ENCODE measurements at regions not wholly inside any gene's neighbourhood (a gene's known extent, or its start where the extent isn't known, plus 50 kb on each side); places are given as distances from the start of the nearest gene placed in this dataset.
"Not testable (repeated sequence)": the region's sequence is repeated elsewhere in the genome, so short reads cannot be mapped to it uniquely, and the experiment has no call there.

DNA sequence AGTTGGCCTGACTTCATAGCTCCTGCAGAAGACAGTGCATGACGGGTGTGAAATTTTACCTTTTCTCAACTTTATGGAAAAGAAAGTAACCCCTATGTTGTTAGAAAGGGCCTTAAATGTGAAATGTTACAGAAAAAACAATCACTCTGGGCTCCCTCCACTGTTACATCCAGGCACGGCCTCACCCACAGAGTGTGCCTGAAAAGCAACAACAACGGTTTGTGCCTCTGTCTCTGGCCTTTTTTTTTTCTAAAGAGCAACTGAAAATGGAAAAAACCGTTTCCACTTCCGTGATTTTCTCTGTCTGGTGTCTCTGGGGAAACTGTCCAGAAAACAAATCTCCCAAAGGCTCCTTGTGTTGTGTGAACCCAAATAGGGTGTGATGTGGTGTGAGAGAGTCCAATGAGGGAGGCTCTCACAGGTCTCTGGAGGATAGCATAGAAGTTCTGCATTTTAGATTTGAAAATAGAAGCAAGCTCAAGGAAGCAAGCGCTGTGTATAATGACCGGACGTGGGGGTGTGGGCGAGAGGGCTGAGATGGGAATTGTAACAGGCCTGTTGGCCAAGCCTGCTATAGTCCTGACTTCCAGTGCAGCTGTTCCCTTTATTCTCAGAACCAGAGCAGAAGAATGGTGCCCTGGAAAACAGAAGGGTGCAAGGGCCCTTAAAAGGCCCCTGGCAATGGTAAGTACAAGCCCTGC, 221.8 kb upstream of the TUT7 start:
- Histone ChIP-seq H3K36me3 (ENCODE audit: control insufficient read depth, insufficient read depth, low read length) (no peaks in the 10 kb centered on the region), H3K4me3 (ENCODE audit: low read length) (no peak overlapping the region), H3K9me3 (replicated peaks; ENCODE audit: control insufficient read depth, low read depth, low read length) (no peaks in the 10 kb centered on the region), H3K4me1 (ENCODE audit: control insufficient read depth, insufficient read depth, low read length) (peaks cover 46% of the 10 kb centered on the region), H3K27ac (ENCODE audit: low read length) (peak overlapping the region; percentile 95), H3K27me3 (ENCODE audit: control insufficient read depth, insufficient read depth, low read length) (no peaks in the 10 kb centered on the region)
- WGBS (ENCODE audit: insufficient coverage): 28% methylated on average over 2 of the region's 9 CpGs
- peak; percentile 95 for DNase-seq

DNA sequence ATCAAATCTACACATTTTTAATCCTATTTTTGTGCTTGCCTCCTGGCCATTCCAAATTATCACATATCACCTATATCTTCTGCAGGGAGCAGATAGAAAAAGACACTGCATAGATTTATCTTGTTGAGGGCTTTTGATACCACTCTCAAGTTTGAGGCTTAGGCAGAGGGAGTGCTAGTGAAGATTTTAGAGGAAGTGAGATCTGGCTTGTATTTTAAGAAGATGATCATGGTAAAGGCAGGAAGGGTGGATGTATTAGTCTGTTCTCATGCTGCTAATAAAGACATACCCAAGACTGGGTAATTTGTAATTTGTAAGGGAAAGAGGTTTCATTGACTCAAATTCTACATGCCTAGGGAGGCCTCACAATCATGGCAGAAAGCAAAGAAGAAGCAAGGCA, 220.9 kb upstream of the TUT7 start:
- no peaks in the 10 kb centered on the region for H3K27me3 ChIP-seq (ENCODE audit: control insufficient read depth, insufficient read depth, low read length)
- H3K36me3 ChIP-seq (ENCODE audit: control insufficient read depth, insufficient read depth, low read length): no peaks in the 10 kb centered on the region
- no peak overlapping the region for H3K4me3 ChIP-seq (ENCODE audit: low read length)
- no peak for DNase-seq
- H3K4me1 ChIP-seq (ENCODE audit: control insufficient read depth, insufficient read depth, low read length): peaks cover 42% of the 10 kb centered on the region
- H3K9me3 ChIP-seq (replicated peaks; ENCODE audit: control insufficient read depth, low read depth, low read length): peaks cover under 1% of the 10 kb centered on the region
- peak overlapping the region; percentile 95 for H3K27ac ChIP-seq (ENCODE audit: low read length)

DNA sequence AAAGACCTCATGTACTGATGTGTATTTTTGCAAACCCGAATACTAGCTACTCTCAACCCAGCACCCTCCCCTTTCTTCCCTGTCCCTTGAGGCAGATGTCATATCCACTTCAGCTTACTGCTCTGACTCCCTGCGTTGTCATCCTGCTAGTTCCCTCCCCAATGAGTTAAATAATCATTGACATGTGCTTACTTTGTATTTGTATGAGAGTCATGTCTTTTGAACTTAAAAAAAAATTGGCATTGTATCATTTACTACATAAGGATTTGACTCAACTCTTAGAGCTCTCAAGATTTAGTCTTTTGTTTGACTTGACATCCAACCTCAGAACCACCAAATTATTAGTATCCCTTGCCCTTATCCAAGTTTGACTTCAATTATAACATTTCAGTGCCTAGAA, 219.7 kb upstream of the TUT7 start:
- WGBS (ENCODE audit: insufficient coverage): no CpG with 5 or more reads among the region's 2 CpGs
- H3K9me3 ChIP-seq (replicated peaks; ENCODE audit: control insufficient read depth, low read depth, low read length): peaks cover 10% of the 10 kb centered on the region
- no peak overlapping the region for H3K4me3 ChIP-seq (ENCODE audit: low read length)
- H3K27me3 ChIP-seq (ENCODE audit: control insufficient read depth, insufficient read depth, low read length): no peaks in the 10 kb centered on the region
- peaks cover 39% of the 10 kb centered on the region for H3K4me1 ChIP-seq (ENCODE audit: control insufficient read depth, insufficient read depth, low read length)
- no peaks in the 10 kb centered on the region for H3K36me3 ChIP-seq (ENCODE audit: control insufficient read depth, insufficient read depth, low read length)
- no peak for DNase-seq
- no peak overlapping the region for H3K27ac ChIP-seq (ENCODE audit: low read length)

DNA sequence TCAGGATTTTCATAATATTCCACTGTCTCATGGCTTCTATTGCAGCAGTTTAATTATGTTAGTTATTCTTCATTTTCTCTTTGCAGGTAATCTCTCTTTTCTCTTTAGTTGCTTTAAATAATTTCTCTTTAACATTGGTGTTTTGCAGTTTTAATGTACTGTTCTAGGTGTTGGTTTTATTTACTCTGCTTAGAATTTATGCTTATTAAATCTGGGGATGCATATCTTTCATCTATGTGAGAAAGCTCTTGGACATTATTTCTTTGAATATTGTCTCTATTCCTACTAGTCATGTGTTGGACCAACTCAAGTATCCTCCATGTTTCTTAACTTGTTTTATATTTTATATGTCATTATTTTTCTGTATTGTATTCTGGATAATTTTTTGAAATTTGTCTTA, 218.7 kb upstream of the TUT7 start:
- H3K27ac ChIP-seq (ENCODE audit: low read length): no peak overlapping the region
- DNase-seq: no peak
- H3K9me3 ChIP-seq (replicated peaks; ENCODE audit: control insufficient read depth, low read depth, low read length): peaks cover 15% of the 10 kb centered on the region
- H3K36me3 ChIP-seq (ENCODE audit: control insufficient read depth, insufficient read depth, low read length): no peaks in the 10 kb centered on the region
- H3K27me3 ChIP-seq (ENCODE audit: control insufficient read depth, insufficient read depth, low read length): no peaks in the 10 kb centered on the region
- peaks cover 29% of the 10 kb centered on the region for H3K4me1 ChIP-seq (ENCODE audit: control insufficient read depth, insufficient read depth, low read length)
- H3K4me3 ChIP-seq (ENCODE audit: low read length): no peak overlapping the region

DNA sequence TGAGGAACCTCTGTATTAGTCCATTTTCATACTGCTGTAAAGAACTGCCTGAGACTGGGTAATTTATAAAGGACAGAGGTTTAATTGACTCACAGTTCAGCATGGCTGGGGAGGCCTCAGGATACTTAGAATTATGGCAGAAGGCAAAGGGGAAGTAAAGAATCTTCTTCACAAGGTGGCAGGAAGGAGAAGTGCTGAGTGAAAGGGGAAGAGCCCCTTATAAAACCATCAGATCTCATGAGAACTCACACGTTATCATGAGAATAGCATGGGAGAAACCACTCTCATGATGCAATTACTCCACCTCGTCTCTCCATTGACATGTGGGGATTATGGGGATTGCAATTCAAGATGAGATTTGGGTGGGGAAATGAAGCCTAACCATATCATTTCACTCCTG, 211.4 kb upstream of the TUT7 start:
- not testable (repeated sequence) for DNase-seq; H3K4me1 ChIP-seq (ENCODE audit: control insufficient read depth, insufficient read depth, low read length); H3K27ac ChIP-seq (ENCODE audit: low read length); H3K36me3 ChIP-seq (ENCODE audit: control insufficient read depth, insufficient read depth, low read length); H3K4me3 ChIP-seq (ENCODE audit: low read length); H3K27me3 ChIP-seq (ENCODE audit: control insufficient read depth, insufficient read depth, low read length)
- H3K9me3 ChIP-seq (replicated peaks; ENCODE audit: control insufficient read depth, low read depth, low read length): peaks cover 15% of the 10 kb centered on the region
- WGBS (ENCODE audit: insufficient coverage): no CpG with 5 or more reads among the region's 2 CpGs

DNA sequence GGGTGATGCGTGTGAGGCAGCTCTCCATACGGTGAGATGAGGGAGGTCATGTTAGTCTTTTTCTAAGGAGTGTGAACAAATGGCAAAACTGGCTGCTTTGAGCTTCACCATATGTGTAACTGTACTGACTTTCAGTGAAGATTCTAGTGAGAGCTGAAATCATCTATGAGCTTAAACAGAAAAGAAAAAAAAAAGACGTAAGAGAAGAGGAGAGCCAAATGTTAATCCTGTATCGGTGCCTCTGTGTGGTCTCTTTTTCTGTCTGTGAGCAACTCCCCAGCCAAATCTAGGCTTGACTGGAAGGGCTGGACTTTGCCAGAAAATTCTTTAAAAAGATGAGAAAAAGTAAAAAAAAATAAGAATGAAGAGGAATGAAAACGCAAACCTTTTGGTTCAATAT, 209.7 kb upstream of the TUT7 start:
- Histone ChIP-seq H3K4me1 (ENCODE audit: control insufficient read depth, insufficient read depth, low read length) (no peaks in the 10 kb centered on the region), H3K27me3 (ENCODE audit: control insufficient read depth, insufficient read depth, low read length) (no peaks in the 10 kb centered on the region), H3K27ac (ENCODE audit: low read length) (peak overlapping the region; percentile 36), H3K4me3 (ENCODE audit: low read length) (no peak overlapping the region), H3K9me3 (replicated peaks; ENCODE audit: control insufficient read depth, low read depth, low read length) (peaks cover 6% of the 10 kb centered on the region), H3K36me3 (ENCODE audit: control insufficient read depth, insufficient read depth, low read length) (no peaks in the 10 kb centered on the region)
- DNase-seq: peak; percentile 85
- WGBS (ENCODE audit: insufficient coverage): 24% methylated on average over 3 of the region's 5 CpGs

DNA sequence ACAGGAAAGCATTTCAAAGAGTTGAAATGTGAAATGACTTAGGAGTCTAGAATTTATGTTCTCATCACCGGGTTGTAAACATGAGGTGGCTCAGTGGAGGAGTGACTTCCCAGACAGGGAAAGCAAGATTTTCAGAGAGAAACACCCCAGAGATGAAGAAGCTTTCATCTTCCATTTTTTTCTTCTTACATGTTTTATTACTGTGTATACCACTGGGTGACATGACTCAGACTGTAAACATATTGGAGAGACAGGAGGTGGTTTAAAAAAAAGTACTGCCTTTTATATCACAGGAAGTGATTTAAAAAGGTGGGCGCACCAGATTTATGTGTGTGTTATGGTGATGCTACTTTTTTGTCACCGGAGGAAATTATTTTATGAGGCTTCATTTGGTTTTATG, 209.1 kb upstream of the TUT7 start:
- H3K36me3 ChIP-seq (ENCODE audit: control insufficient read depth, insufficient read depth, low read length): no peaks in the 10 kb centered on the region
- no peak for DNase-seq
- peaks cover 1% of the 10 kb centered on the region for H3K4me1 ChIP-seq (ENCODE audit: control insufficient read depth, insufficient read depth, low read length)
- WGBS (ENCODE audit: insufficient coverage): 20% methylated on average over 1 of the region's 3 CpGs
- H3K4me3 ChIP-seq (ENCODE audit: low read length): no peak overlapping the region
- no peaks in the 10 kb centered on the region for H3K27me3 ChIP-seq (ENCODE audit: control insufficient read depth, insufficient read depth, low read length)
- peaks cover under 1% of the 10 kb centered on the region for H3K9me3 ChIP-seq (replicated peaks; ENCODE audit: control insufficient read depth, low read depth, low read length)
- H3K27ac ChIP-seq (ENCODE audit: low read length): peak overlapping the region; percentile 36

DNA sequence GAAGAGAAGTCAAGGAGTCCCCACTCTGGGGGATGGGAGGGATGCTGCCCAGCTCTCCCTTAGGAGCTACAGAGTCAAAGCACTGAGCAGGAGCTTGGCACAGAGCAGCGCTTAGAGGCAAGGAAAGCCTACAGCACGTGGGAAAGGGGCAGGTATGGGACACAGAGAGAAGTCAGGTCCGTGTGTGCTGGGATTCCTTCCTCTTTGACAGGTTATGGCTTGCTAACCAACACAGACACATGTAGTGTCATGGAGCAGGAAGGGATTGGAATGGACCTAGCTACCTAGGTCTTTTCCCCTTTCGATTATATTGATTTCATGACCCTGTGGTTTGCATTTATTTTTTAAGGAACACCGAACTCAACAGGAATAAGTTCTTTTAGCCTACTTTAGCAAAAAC, 208.5 kb upstream of the TUT7 start:
- WGBS (ENCODE audit: insufficient coverage): 100% methylated on average over 1 of the region's 5 CpGs
- Histone ChIP-seq H3K36me3 (ENCODE audit: control insufficient read depth, insufficient read depth, low read length) (no peaks in the 10 kb centered on the region), H3K4me3 (ENCODE audit: low read length) (no peak overlapping the region), H3K9me3 (replicated peaks; ENCODE audit: control insufficient read depth, low read depth, low read length) (no peaks in the 10 kb centered on the region), H3K27ac (ENCODE audit: low read length) (no peak overlapping the region), H3K4me1 (ENCODE audit: control insufficient read depth, insufficient read depth, low read length) (peaks cover 6% of the 10 kb centered on the region), H3K27me3 (ENCODE audit: control insufficient read depth, insufficient read depth, low read length) (no peaks in the 10 kb centered on the region)
- DNase-seq: no peak

DNA sequence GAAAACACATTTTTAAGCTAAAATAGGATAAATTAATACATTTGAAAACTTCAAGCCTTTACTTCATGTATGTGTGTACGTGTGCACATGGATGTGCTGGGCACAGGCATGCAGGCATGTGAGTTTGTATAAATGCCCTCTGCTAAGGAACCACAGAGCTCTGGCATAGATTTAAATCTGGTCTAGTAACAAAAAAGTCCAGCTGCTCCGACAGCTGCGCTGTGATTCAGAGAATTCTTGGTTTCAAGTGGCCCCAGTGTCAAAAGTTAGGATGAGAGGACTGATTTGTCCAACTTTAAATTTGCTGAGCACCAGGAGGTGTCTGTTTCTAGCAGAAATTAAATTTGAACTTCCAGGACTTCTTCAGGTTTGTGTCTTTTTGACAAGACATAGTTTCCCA, 203.7 kb upstream of the TUT7 start:
- 50% methylated on average over 3 of the region's 3 CpGs for WGBS (ENCODE audit: insufficient coverage)
- Histone ChIP-seq H3K4me3 (ENCODE audit: low read length) (no peak overlapping the region), H3K36me3 (ENCODE audit: control insufficient read depth, insufficient read depth, low read length) (no peaks in the 10 kb centered on the region), H3K4me1 (ENCODE audit: control insufficient read depth, insufficient read depth, low read length) (peaks cover 18% of the 10 kb centered on the region), H3K9me3 (replicated peaks; ENCODE audit: control insufficient read depth, low read depth, low read length) (no peaks in the 10 kb centered on the region), H3K27ac (ENCODE audit: low read length) (peak overlapping the region; percentile 60), H3K27me3 (ENCODE audit: control insufficient read depth, insufficient read depth, low read length) (no peaks in the 10 kb centered on the region)
- DNase-seq: peak; percentile 88

DNA sequence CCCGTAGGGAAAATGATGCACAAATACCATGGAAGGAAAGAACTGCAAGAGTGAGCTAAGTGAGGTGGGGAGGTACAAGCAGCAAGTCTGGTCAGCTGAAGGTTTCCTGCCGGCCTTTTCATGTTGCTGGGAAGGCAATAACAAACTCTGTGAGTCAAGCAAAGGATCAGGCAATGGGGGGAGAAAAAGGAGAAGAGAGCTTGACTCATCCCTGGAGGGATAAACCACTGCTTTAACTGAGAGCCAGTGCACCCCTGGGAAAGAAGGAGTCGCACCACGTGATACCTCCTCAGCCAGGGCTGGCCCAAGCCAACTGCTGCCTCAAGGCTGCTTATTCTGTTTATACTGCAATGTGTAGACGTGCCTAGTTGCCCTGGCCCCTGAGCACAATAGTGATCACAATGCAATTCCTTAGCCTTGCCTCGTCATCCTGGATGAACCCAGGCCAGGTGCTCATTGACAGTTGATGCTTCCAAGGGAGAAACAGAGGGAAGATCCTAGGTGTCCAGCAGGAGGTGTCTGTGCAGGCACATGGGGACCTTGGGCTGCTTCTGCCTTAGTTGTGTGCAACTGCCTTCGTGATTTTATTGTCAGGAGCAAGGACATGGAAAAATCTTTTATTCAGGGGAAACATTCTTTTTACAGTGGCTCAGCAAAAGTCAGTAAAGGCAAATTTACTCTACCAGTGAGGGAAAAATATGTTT, 203.0 kb upstream of the TUT7 start:
- WGBS (ENCODE audit: insufficient coverage): 33% methylated on average over 5 of the region's 7 CpGs

More for the DNA sequence above, 203.0 kb upstream of the TUT7 start:
- H3K36me3 ChIP-seq (ENCODE audit: control insufficient read depth, insufficient read depth, low read length): no peaks in the 10 kb centered on the region
- peaks cover 18% of the 10 kb centered on the region for H3K4me1 ChIP-seq (ENCODE audit: control insufficient read depth, insufficient read depth, low read length)
- no peak overlapping the region for H3K4me3 ChIP-seq (ENCODE audit: low read length)
- no peaks in the 10 kb centered on the region for H3K27me3 ChIP-seq (ENCODE audit: control insufficient read depth, insufficient read depth, low read length)
- H3K9me3 ChIP-seq (replicated peaks; ENCODE audit: control insufficient read depth, low read depth, low read length): no peaks in the 10 kb centered on the region
- DNase-seq: peak; percentile 56
- peak overlapping the region; percentile 60 for H3K27ac ChIP-seq (ENCODE audit: low read length)
